K562 (cell line): ENCODE measurements at regions not wholly inside any gene's neighbourhood (a gene's known extent, or its start where the extent isn't known, plus 50 kb on each side); places are given as distances from the start of the nearest gene placed in this dataset.

Experiments used
- ATAC-seq: fragments of 200-7000 bp; cut with Tn5 transposase; 3 replicates; pipeline ENCODE4 v1.9.1; 2020; ENCODE audit warnings: moderate library complexity
- BruUV-seq: library from RNA; stranded (reverse); fragments of 400-500 nt; replicated peaks from 2 replicates; lab custom pipeline; 2021; lab: Mats Ljungman, UMichigan
- CTCF ChIA-PET: fragments of 300-600 bp; formaldehyde crosslinking; extraction: SDS; loops from one replicate; lab custom pipeline; 2021; ENCODE audit warnings: low intra/inter-chr PET ratio; lab: Yijun Ruan, JAX
- POLR2A ChIA-PET: fragments of 300-600, 350-650 bp; sonication (Branson Sonifier 250); formaldehyde crosslinking; extraction: SDS; loops from one replicate; lab custom pipeline; 2021; ENCODE audit warnings: antibody characterized with exemption, inconsistent platforms; lab: Yijun Ruan, JAX
- DNase-seq, 4 experiments: peaks; one replicate each; pipeline versions ENCODE4 v3.0.0 to v3.0.0-alpha.2; 2011 to 2018; ENCODE audit warnings: low spot score in 3 of 4, mixed read lengths in 3 of 4; ENCODE audit errors: extremely low read depth in 1 of 4
- FAIRE-seq: peaks from 2 replicates; lab custom pipeline; 2011; peaks lifted over from hg19 to GRCh38; lab: Jason Lieb, UNC
- H2AFZ ChIP-seq: 2 replicates; pipeline ENCODE4 v1.6.0; 2011; ENCODE audit warnings: low read depth, low read length, control low read depth, inconsistent platforms
- H3K27ac ChIP-seq: fragments of 200-600 bp; 3 replicates; pipeline ENCODE4 v1.8.0; 2011; ENCODE audit warnings: low read depth, mild to moderate bottlenecking, control low read depth, inconsistent platforms, low read length, moderate library complexity, mixed read lengths; ENCODE audit errors: extremely low read depth
- H3K27me3 ChIP-seq, 2 experiments: fragments of 300-600 bp in 1 of 2; 2 replicates in 1 of 2; 3 replicates in 1 of 2; pipeline versions ENCODE4 v1.6.0 to v1.8.0; 2011; ENCODE audit warnings: inconsistent platforms in 2 of 2, low read length in 2 of 2, mild to moderate bottlenecking in 1 of 2, mixed read lengths in 1 of 2, moderate library complexity in 1 of 2; ENCODE audit not compliant: control insufficient read depth in 2 of 2, insufficient read depth in 2 of 2
- H3K36me3 ChIP-seq: fragments of 300-600 bp; 3 replicates; pipeline ENCODE4 v1.8.0; 2011; ENCODE audit warnings: mild to moderate bottlenecking, low read length, inconsistent platforms; ENCODE audit not compliant: control insufficient read depth, insufficient read depth
- H3K4me1 ChIP-seq, 2 experiments: fragments of 200-600 bp in 1 of 2; replicated peaks in 1 of 2; 2 replicates in 1 of 2; 3 replicates in 1 of 2; pipeline versions ENCODE4 v1.5.1 to v1.8.0; 2011; ENCODE audit warnings: inconsistent platforms in 2 of 2, low read length in 2 of 2, mild to moderate bottlenecking in 1 of 2, mixed read lengths in 1 of 2, moderate library complexity in 1 of 2; ENCODE audit not compliant: control insufficient read depth in 2 of 2, insufficient read depth in 2 of 2
- H3K4me2 ChIP-seq: 2 replicates; pipeline ENCODE4 v1.6.1; 2011; ENCODE audit warnings: low read length, control low read depth, inconsistent platforms, mixed read lengths; ENCODE audit not compliant: insufficient read depth
- H3K4me3 ChIP-seq: fragments of 200-600 bp; sonication (generic), shearing (Covaris generic); 2 replicates; pipeline ENCODE4 v1.5.1; 2016; ENCODE audit warnings: control low read depth, inconsistent platforms
- H3K79me2 ChIP-seq: fragments of 200-600 bp; 3 replicates; pipeline ENCODE4 v1.8.0; 2011; ENCODE audit warnings: low read length, inconsistent platforms; ENCODE audit not compliant: control insufficient read depth, insufficient read depth
- H3K9ac ChIP-seq, 2 experiments: 2 replicates each; pipeline versions ENCODE4 v1.6.0 to v1.6.1; 2011; ENCODE audit warnings: low read depth in 2 of 2, low read length in 2 of 2, control low read depth in 1 of 2, inconsistent platforms in 1 of 2, mild to moderate bottlenecking in 1 of 2, mixed read lengths in 1 of 2; ENCODE audit not compliant: insufficient read depth in 1 of 2
- H3K9me1 ChIP-seq: one replicate; pipeline ENCODE4 v1.6.0; 2011; ENCODE audit warnings: inconsistent platforms, mild to moderate bottlenecking, low read length, moderate library complexity; ENCODE audit not compliant: control insufficient read depth, insufficient read depth
- H3K9me3 ChIP-seq: replicated peaks from 2 replicates; pipeline ENCODE4 v1.5.1; 2011; ENCODE audit warnings: low read depth, low read length, inconsistent platforms; ENCODE audit not compliant: control insufficient read depth, insufficient read depth
- H4K20me1 ChIP-seq: replicated peaks from 2 replicates; pipeline ENCODE4 v1.6.1; 2011; ENCODE audit warnings: low read length, inconsistent platforms, mixed read lengths; ENCODE audit not compliant: control insufficient read depth, insufficient read depth
- CBFA2T3 ChIP-seq: fragments of 450-650 bp; IDR thresholded peaks from 2 replicates; pipeline ENCODE4 v1.6.1; 2017
- GABPB2 ChIP-seq: fragments of 250-450 bp; sonication (Bioruptor Pico); conservative IDR thresholded peaks from 2 replicates; pipeline ENCODE4 v1.5.1; 2021; ENCODE audit warnings: mild to moderate bottlenecking
- HSF4 ChIP-seq: fragments of 250-450 bp; sonication (Bioruptor Pico); IDR thresholded peaks from 2 replicates; pipeline ENCODE4 v2.1.2; 2022; ENCODE audit warnings: mild to moderate bottlenecking, moderate library complexity, borderline replicate concordance
- JUND ChIP-seq, 2 experiments: IDR thresholded peaks; 2 replicates in 1 of 2; 3 replicates in 1 of 2; pipeline ENCODE4 v1.6.1; 2011; ENCODE audit warnings: borderline replicate concordance in 2 of 2, low read depth in 2 of 2, low read length in 2 of 2, improper control_type of control experiment in 1 of 2, missing biosample characterization in 1 of 2, missing genetic modification characterization in 1 of 2, missing genetic modification reagents in 1 of 2
- KDM1A ChIP-seq, 2 experiments: fragments of 450-650 bp; IDR thresholded peaks; 2 replicates each; pipeline ENCODE4 v1.6.1; 2016; ENCODE audit warnings: mild to moderate bottlenecking in 2 of 2
- POLR2AphosphoS5 ChIP-seq: IDR thresholded peaks from 2 replicates; pipeline ENCODE4 v1.6.1; 2011; ENCODE audit warnings: mild to moderate bottlenecking, low read depth, low read length, moderate library complexity; ENCODE audit not compliant: control insufficient read depth, insufficient read depth
- POLR3A ChIP-seq: IDR thresholded peaks from 2 replicates; pipeline ENCODE4 v1.6.1; 2011; ENCODE audit warnings: borderline replicate concordance, mild to moderate bottlenecking, moderate library complexity; ENCODE audit not compliant: insufficient read length, insufficient read depth; ENCODE audit errors: extremely low read depth
- TBL1XR1 ChIP-seq, 2 experiments: IDR thresholded peaks; 2 replicates each; pipeline ENCODE4 v1.6.1; 2012; ENCODE audit warnings: improper control_type of control experiment in 2 of 2, low read length in 2 of 2, mild to moderate bottlenecking in 1 of 2
- THRAP3 ChIP-seq: fragments of 450-650 bp; IDR thresholded peaks from 2 replicates; pipeline ENCODE4 v1.6.1; 2016; ENCODE audit warnings: mild to moderate bottlenecking, inconsistent platforms, borderline replicate concordance
- ZNF282 ChIP-seq: sonication (generic); formaldehyde crosslinking; IDR thresholded peaks from 2 replicates; pipeline ENCODE4 v1.8.1; 2023; ENCODE audit warnings: missing genetic modification reagents
- ZNF347 ChIP-seq: fragments of 450-650 bp; formaldehyde crosslinking; IDR thresholded peaks from 2 replicates; pipeline ENCODE4 v1.4.0; 2020; ENCODE audit warnings: low read depth, mild to moderate bottlenecking, moderate library complexity
- WGBS: fragments of 100-300 bp; shearing (Covaris generic); methylation state at CpG from one replicate; pipeline ENCODE4 v1.1.6; 2016; ENCODE audit warnings: low coverage, mixed read lengths; ENCODE audit not compliant: insufficient coverage; ENCODE audit errors: missing lambda C conversion rate; 5-methylcytosine and 5-hydroxymethylcytosine counted together
- in situ Hi-C: fragments of 300-500 bp; cut with MboI; formaldehyde crosslinking; loops from 4 replicates; pipeline ENCODE4 v1.15.0; 2018; ENCODE audit warnings: inconsistent platforms, mixed read lengths
- intact Hi-C: fragments of 100-400 bp; cut with micrococcal nuclease; formaldehyde crosslinking; loops from 2 replicates; pipeline ENCODE4 v1.14.2; 2022
- TF ChIP-seq, protein P1 (sequence below): sonication (generic); formaldehyde crosslinking; IDR thresholded peaks from 2 replicates; pipeline ENCODE4 v1.9.0; 2022; ENCODE audit warnings: mild to moderate bottlenecking, missing genetic modification reagents
- TF ChIP-seq, protein P2 (sequence below): fragments of 450-650 bp; conservative IDR thresholded peaks from 2 replicates; pipeline ENCODE4 v1.6.1; 2016; ENCODE audit warnings: missing genetic modification characterization, low read depth, mild to moderate bottlenecking, missing compliant biosample characterization, moderate library complexity
- TF ChIP-seq, protein P3 (sequence below): fragments of 450-650 bp; IDR thresholded peaks from 2 replicates; pipeline ENCODE4 v1.6.1; 2017; ENCODE audit warnings: antibody characterized with exemption, mild to moderate bottlenecking
- TF ChIP-seq, protein P4 (sequence below): fragments of 450-650 bp; IDR thresholded peaks from 2 replicates; pipeline ENCODE4 v1.6.1; 2014; ENCODE audit warnings: low read depth, mild to moderate bottlenecking, moderate library complexity, borderline replicate concordance

DNA sequence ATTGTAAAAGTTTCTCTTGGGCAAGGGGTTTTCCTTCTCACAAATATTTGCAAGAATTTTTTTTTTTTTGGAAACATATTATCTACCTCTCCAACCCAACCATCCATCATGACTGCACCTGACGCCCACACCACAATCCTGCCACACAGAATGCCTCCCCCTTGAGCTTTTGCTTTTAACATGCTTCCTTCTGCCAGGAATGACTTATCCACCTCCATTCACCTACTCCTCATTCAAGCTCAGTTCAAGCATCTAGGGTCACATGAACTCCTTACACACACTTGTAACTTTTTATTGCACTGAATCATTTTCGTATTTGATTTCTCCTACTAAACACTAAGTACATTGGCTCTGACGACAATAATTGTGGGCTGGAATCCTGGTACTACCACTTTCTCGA lies 660.1 kb upstream of the AUTS2 start:
- H3K36me3 ChIP-seq: no peaks in the 10 kb centered on the region
- DNase-seq (no peak), FAIRE-seq (no peak), ATAC-seq (no peak)
- no peaks in the 10 kb centered on the region for H3K27me3 ChIP-seq
- TF ChIP-seq ZNF347 (CRISPR knock-in tag): no peak
- TF ChIP-seq, protein P1, sequence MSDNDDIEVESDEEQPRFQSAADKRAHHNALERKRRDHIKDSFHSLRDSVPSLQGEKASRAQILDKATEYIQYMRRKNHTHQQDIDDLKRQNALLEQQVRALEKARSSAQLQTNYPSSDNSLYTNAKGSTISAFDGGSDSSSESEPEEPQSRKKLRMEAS (CRISPR knock-in tag): no peak
- no peak for TF ChIP-seq ZNF282 (CRISPR knock-in tag)
- TF ChIP-seq GABPB2 (CRISPR knock-in tag): no peak
- no peak for TF ChIP-seq POLR3A
- TF ChIP-seq, protein P2, sequence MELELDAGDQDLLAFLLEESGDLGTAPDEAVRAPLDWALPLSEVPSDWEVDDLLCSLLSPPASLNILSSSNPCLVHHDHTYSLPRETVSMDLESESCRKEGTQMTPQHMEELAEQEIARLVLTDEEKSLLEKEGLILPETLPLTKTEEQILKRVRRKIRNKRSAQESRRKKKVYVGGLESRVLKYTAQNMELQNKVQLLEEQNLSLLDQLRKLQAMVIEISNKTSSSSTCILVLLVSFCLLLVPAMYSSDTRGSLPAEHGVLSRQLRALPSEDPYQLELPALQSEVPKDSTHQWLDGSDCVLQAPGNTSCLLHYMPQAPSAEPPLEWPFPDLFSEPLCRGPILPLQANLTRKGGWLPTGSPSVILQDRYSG (tag): no peak
- TF ChIP-seq TBL1XR1 (IDR thresholded peaks at IDR 0.05; ENCODE audit: low read length in 2 of 2): no peak
- TF ChIP-seq JUND (IDR thresholded peaks at IDR 0.05; ENCODE audit: borderline replicate concordance, low read depth, low read length): no peak
- no peak for TF ChIP-seq JUND (tag; IDR thresholded peaks at IDR 0.05; ENCODE audit: borderline replicate concordance, low read depth, low read length)
- no peak for TF ChIP-seq POLR2AphosphoS5
- TF ChIP-seq THRAP3: no peak
- TF ChIP-seq CBFA2T3: no peak
- TF ChIP-seq, protein P3, sequence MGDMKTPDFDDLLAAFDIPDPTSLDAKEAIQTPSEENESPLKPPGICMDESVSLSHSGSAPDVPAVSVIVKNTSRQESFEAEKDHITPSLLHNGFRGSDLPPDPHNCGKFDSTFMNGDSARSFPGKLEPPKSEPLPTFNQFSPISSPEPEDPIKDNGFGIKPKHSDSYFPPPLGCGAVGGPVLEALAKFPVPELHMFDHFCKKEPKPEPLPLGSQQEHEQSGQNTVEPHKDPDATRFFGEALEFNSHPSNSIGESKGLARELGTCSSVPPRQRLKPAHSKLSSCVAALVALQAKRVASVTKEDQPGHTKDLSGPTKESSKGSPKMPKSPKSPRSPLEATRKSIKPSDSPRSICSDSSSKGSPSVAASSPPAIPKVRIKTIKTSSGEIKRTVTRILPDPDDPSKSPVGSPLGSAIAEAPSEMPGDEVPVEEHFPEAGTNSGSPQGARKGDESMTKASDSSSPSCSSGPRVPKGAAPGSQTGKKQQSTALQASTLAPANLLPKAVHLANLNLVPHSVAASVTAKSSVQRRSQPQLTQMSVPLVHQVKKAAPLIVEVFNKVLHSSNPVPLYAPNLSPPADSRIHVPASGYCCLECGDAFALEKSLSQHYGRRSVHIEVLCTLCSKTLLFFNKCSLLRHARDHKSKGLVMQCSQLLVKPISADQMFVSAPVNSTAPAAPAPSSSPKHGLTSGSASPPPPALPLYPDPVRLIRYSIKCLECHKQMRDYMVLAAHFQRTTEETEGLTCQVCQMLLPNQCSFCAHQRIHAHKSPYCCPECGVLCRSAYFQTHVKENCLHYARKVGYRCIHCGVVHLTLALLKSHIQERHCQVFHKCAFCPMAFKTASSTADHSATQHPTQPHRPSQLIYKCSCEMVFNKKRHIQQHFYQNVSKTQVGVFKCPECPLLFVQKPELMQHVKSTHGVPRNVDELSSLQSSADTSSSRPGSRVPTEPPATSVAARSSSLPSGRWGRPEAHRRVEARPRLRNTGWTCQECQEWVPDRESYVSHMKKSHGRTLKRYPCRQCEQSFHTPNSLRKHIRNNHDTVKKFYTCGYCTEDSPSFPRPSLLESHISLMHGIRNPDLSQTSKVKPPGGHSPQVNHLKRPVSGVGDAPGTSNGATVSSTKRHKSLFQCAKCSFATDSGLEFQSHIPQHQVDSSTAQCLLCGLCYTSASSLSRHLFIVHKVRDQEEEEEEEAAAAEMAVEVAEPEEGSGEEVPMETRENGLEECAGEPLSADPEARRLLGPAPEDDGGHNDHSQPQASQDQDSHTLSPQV: no peak
- TF ChIP-seq, protein P4, sequence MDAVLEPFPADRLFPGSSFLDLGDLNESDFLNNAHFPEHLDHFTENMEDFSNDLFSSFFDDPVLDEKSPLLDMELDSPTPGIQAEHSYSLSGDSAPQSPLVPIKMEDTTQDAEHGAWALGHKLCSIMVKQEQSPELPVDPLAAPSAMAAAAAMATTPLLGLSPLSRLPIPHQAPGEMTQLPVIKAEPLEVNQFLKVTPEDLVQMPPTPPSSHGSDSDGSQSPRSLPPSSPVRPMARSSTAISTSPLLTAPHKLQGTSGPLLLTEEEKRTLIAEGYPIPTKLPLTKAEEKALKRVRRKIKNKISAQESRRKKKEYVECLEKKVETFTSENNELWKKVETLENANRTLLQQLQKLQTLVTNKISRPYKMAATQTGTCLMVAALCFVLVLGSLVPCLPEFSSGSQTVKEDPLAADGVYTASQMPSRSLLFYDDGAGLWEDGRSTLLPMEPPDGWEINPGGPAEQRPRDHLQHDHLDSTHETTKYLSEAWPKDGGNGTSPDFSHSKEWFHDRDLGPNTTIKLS: no peak
- no peak for TF ChIP-seq HSF4 (CRISPR knock-in tag)
- TF ChIP-seq KDM1A (IDR thresholded peaks at IDR 0.05): no peak
- no peaks in the 10 kb centered on the region for H4K20me1 ChIP-seq
- H3K9me3 ChIP-seq: no peaks in the 10 kb centered on the region; the same call in 1 of the 2 replicates
- H3K27ac ChIP-seq: no peak overlapping the region
- intact Hi-C loops: no loop called here
- no peaks in the 10 kb centered on the region for H3K9me1 ChIP-seq
- no peak overlapping the region for H3K4me2 ChIP-seq
- CTCF ChIA-PET: no interaction called here
- WGBS: 1% methylated on average over 4 of the region's 4 CpGs
- BruUV-seq: no TSS peak
- POLR2A ChIA-PET: no interaction called here
- no peak overlapping the region for H3K4me3 ChIP-seq
- in situ Hi-C loops: no loop called here
- H3K9ac ChIP-seq: no peak overlapping the region
- H2AFZ ChIP-seq: no peak overlapping the region
- H3K79me2 ChIP-seq: no peaks in the 10 kb centered on the region
- H3K4me1 ChIP-seq: no peaks in the 10 kb centered on the region
